Liver (tissue), 8 donors: ENCODE measurements at regions not wholly inside any gene's neighbourhood (a gene's known extent, or its start where the extent isn't known, plus 50 kb on each side); places are given as distances from the start of the nearest gene placed in this dataset.

ENCODE experiments used
- DNase-seq: peaks from one replicate; pipeline ENCODE4 v3.0.0-alpha.2; 2017; ENCODE audit warnings: low spot score
- H3K27ac ChIP-seq, 2 donors: one replicate each; pipeline ENCODE4 v1.7.0; 2013; ENCODE audit warnings: inconsistent platforms in 2 of 2, low read length in 2 of 2, control low read depth in 1 of 2, low read depth in 1 of 2, mild to moderate bottlenecking in 1 of 2
- H3K27me3 ChIP-seq, 4 donors: one replicate each; pipeline versions ENCODE4 v1.6.1 to v1.7.0; 2013; ENCODE audit warnings: low read length in 3 of 4, inconsistent platforms in 1 of 4, mild to moderate bottlenecking in 1 of 4, moderate library complexity in 1 of 4; ENCODE audit not compliant: control insufficient read depth in 4 of 4, insufficient read depth in 4 of 4
- H3K36me3 ChIP-seq, 4 donors: one replicate each; pipeline versions ENCODE4 v1.6.1 to v1.7.0; 2013; ENCODE audit warnings: low read length in 3 of 4, mild to moderate bottlenecking in 3 of 4, low read depth in 1 of 4, moderate library complexity in 1 of 4; ENCODE audit not compliant: control insufficient read depth in 4 of 4, insufficient read depth in 3 of 4
- H3K4me1 ChIP-seq, 4 donors: one replicate each; pipeline versions ENCODE4 v1.6.1 to v1.7.0; 2013; ENCODE audit warnings: low read length in 3 of 4, mild to moderate bottlenecking in 3 of 4, moderate library complexity in 1 of 4; ENCODE audit not compliant: control insufficient read depth in 4 of 4, insufficient read depth in 4 of 4
- H3K4me3 ChIP-seq, 3 donors: one replicate each; pipeline versions ENCODE4 v1.6.1 to v1.7.0; 2013; ENCODE audit warnings: low read length in 3 of 3, control low read depth in 1 of 3, low read depth in 1 of 3, mild to moderate bottlenecking in 1 of 3
- H3K9ac ChIP-seq, 2 donors: one replicate each; pipeline ENCODE4 v1.7.0; 2013; ENCODE audit warnings: low read length in 2 of 2, mild to moderate bottlenecking in 2 of 2, moderate library complexity in 2 of 2, control low read depth in 1 of 2, low read depth in 1 of 2
- H3K9me3 ChIP-seq, 4 donors: one replicate each; pipeline versions ENCODE4 v1.6.1 to v1.7.0; 2013; ENCODE audit warnings: low read length in 3 of 4; ENCODE audit not compliant: control insufficient read depth in 4 of 4
- FOXA1 ChIP-seq: IDR thresholded peaks from 2 replicates; pipeline ENCODE4 v1.6.1; 2016; ENCODE audit warnings: antibody characterized with exemption
- FOXA2 ChIP-seq: IDR thresholded peaks from 2 replicates; pipeline ENCODE4 v1.6.1; 2016; ENCODE audit warnings: antibody characterized with exemption
- HNF4A ChIP-seq, 2 donors: conservative IDR thresholded peaks; 2 replicates each; pipeline ENCODE4 v1.6.1; 2016; ENCODE audit warnings: antibody characterized with exemption in 2 of 2, mild to moderate bottlenecking in 2 of 2
- HNF4G ChIP-seq: IDR thresholded peaks from 2 replicates; pipeline ENCODE4 v1.6.1; 2016; ENCODE audit warnings: antibody characterized with exemption
- JUND ChIP-seq, 2 donors: IDR thresholded peaks; 2 replicates each; pipeline ENCODE4 v1.6.1; 2016; ENCODE audit warnings: antibody characterized with exemption in 2 of 2
- RAD21 ChIP-seq, 2 donors: IDR thresholded peaks; 2 replicates each; pipeline ENCODE4 v1.6.1; 2016; ENCODE audit warnings: antibody characterized with exemption in 2 of 2, mild to moderate bottlenecking in 2 of 2
- RXRA ChIP-seq, 2 donors: IDR thresholded peaks; 2 replicates each; pipeline ENCODE4 v1.6.1; 2017 to 2018; ENCODE audit warnings: antibody characterized with exemption in 2 of 2, mild to moderate bottlenecking in 1 of 2
- SP1 ChIP-seq: IDR thresholded peaks from 2 replicates; pipeline ENCODE4 v1.6.1; 2018; ENCODE audit warnings: antibody characterized with exemption, mild to moderate bottlenecking
- YY1 ChIP-seq: IDR thresholded peaks from 2 replicates; pipeline ENCODE4 v1.6.1; 2016; ENCODE audit warnings: antibody characterized with exemption, mild to moderate bottlenecking
- WGBS: extraction: QIAGEN DNeasy Blood & Tissue Kit; methylation state at CpG from one replicate; pipeline ENCODE4 v1.1.7; 2013; 5-methylcytosine and 5-hydroxymethylcytosine counted together
- TF ChIP-seq, protein P1 (sequence below): IDR thresholded peaks from 2 replicates; pipeline ENCODE4 v1.6.1; 2016; ENCODE audit warnings: antibody characterized with exemption, mild to moderate bottlenecking
- TF ChIP-seq, protein P2 (sequence below): fragments of 150-350 bp; IDR thresholded peaks from 2 replicates; pipeline ENCODE4 v1.5.1; 2017; ENCODE audit warnings: improper control_type of control experiment, low read depth, low read length; ENCODE audit not compliant: missing input control
- TF ChIP-seq, protein P3 (sequence below): IDR thresholded peaks from 2 replicates; pipeline ENCODE4 v1.6.1; 2016; ENCODE audit warnings: antibody characterized with exemption
- donor health status: healthy.
- donor health status: healthy.
- donor health status: healthy.
- donor health status: healthy.
- donor health status: healthy.

DNA sequence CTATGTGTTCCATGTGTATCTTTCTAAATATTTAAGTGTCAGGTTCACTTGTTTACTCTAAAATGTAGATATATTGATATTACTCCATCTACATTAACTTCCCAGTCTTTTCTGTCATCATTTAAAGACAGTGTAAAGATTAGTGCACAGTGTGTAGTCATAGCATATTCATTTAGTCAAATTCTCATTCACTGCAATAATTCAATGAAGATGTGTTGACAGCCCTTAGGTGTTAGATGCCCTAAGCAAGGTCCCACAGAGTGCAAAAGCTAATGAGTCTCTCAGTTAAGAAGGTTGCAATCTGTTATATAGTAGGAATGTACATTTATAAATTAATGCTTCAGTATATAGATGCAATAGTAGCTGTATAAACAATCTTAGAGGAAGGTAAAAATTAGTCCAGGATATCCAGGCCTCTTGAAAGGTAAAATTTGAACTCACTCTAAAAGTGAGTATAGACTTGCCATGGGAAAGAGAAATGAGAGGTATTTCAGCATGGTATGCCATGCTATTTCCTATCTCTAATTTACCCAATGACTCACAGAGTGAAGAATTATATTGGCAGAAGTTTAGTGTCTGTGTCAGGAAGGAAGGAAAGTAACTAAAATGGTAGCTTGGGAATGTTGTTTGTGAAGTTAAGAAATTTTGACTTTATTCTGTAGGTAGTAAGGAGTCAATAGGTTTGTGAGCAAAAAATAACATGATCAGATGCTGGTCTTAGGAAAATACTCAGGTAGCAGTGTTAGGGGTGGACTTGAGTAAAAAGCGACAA is 969.9 kb upstream of the CITED2 start:
- H3K36me3 ChIP-seq: no peaks in the 10 kb centered on the region
- peak in 1 of 2 donors; percentile 24 for TF ChIP-seq JUND (IDR thresholded peaks at IDR 0.05)
- TF ChIP-seq HNF4A (conservative IDR thresholded peaks at IDR 0.05): no peak

DNA sequence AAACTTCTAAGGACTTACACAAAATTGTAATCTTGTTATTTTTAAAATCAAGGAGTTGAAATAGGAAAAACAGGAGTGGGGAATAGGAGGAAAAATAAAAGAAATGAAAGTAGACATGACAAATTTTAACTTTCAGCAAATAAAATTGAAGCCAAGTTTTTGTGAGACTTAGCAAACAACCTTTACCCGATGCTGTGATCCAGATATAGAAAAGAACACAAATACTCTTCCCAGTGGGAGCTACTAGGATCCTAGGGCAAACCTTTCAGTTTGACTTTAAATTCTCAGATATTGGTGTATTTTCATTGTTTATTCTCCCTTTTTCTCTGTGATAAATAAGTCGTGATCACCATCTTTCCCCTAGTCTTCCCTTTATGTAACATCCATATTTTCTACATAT is 968.7 kb upstream of the CITED2 start:
- peak; percentile 47 for TF ChIP-seq HNF4G
- peak; percentile 38 for TF ChIP-seq FOXA2
- peak; percentile 71 for TF ChIP-seq YY1
- TF ChIP-seq RAD21 (IDR thresholded peaks at IDR 0.05): peak in 1 of 2 donors; percentile 54
- TF ChIP-seq, protein P1, sequence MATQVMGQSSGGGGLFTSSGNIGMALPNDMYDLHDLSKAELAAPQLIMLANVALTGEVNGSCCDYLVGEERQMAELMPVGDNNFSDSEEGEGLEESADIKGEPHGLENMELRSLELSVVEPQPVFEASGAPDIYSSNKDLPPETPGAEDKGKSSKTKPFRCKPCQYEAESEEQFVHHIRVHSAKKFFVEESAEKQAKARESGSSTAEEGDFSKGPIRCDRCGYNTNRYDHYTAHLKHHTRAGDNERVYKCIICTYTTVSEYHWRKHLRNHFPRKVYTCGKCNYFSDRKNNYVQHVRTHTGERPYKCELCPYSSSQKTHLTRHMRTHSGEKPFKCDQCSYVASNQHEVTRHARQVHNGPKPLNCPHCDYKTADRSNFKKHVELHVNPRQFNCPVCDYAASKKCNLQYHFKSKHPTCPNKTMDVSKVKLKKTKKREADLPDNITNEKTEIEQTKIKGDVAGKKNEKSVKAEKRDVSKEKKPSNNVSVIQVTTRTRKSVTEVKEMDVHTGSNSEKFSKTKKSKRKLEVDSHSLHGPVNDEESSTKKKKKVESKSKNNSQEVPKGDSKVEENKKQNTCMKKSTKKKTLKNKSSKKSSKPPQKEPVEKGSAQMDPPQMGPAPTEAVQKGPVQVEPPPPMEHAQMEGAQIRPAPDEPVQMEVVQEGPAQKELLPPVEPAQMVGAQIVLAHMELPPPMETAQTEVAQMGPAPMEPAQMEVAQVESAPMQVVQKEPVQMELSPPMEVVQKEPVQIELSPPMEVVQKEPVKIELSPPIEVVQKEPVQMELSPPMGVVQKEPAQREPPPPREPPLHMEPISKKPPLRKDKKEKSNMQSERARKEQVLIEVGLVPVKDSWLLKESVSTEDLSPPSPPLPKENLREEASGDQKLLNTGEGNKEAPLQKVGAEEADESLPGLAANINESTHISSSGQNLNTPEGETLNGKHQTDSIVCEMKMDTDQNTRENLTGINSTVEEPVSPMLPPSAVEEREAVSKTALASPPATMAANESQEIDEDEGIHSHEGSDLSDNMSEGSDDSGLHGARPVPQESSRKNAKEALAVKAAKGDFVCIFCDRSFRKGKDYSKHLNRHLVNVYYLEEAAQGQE: no peak
- TF ChIP-seq HNF4A (conservative IDR thresholded peaks at IDR 0.05): peak; percentile 68 to 79
- TF ChIP-seq SP1: peak; percentile 64
- no peak for TF ChIP-seq FOXA1
- peak in 1 of 2 donors; percentile 30 for TF ChIP-seq RXRA (IDR thresholded peaks at IDR 0.05)
- Histone ChIP-seq H3K9me3 (peaks cover 3 to 7% (median 4%) of the 10 kb centered on the region in 4 donors), H3K36me3 (no peaks in the 10 kb centered on the region), H3K4me3 (peak overlapping the region in 1 of 3 donors; percentile 27), H3K9ac (peak overlapping the region in 1 of 2 donors; percentile 58), H3K27ac (peak overlapping the region; percentile 43 to 61), H3K27me3 (no peaks in the 10 kb centered on the region), H3K4me1 (peaks cover 0 to 22% (median 4%) of the 10 kb centered on the region in 4 donors)
- 36% methylated on average over 2 of the region's 2 CpGs for WGBS
- DNase-seq: no peak

More for the DNA sequence above, 969.9 kb upstream of the CITED2 start:
- H3K9me3 ChIP-seq: peaks cover 3 to 7% (median 4%) of the 10 kb centered on the region in 4 donors
- WGBS: 97% methylated on average over 1 of the region's 1 CpG
- no peak overlapping the region for H3K4me3 ChIP-seq
- no peak for DNase-seq
- H3K27me3 ChIP-seq: no peaks in the 10 kb centered on the region
- no peak overlapping the region for H3K9ac ChIP-seq
- H3K27ac ChIP-seq: no peak overlapping the region
- H3K4me1 ChIP-seq: peaks cover 0 to 22% (median 4%) of the 10 kb centered on the region in 4 donors

DNA sequence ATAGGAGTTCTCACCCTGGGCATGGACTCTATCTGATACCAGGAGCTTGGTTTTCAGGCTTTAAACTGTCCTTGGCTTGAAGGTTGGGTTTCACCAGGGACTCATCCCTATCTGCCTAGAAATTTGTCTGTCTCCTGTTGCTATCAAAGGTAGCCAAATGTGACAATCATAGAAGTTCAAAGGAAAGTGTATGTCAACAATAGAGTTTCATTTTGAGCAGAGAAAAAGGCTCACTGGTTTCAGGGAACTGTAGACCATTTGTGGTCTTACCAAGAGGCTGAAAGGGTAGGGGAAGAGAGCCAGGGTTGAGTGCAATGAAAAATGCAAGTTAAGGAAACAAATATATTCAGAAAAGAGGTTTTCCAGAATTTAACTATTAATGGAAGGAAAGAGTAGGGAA is 966.8 kb upstream of the CITED2 start:
- Histone ChIP-seq H3K4me1 (peaks cover 0 to 22% (median 4%) of the 10 kb centered on the region in 4 donors), H3K27ac (peak overlapping the region in 1 of 2 donors; percentile 9), H3K36me3 (no peaks in the 10 kb centered on the region), H3K9me3 (peaks cover 3 to 7% (median 4%) of the 10 kb centered on the region in 4 donors), H3K4me3 (no peak overlapping the region), H3K9ac (no peak overlapping the region), H3K27me3 (no peaks in the 10 kb centered on the region)
- DNase-seq: no peak
- TF ChIP-seq, protein P2, sequence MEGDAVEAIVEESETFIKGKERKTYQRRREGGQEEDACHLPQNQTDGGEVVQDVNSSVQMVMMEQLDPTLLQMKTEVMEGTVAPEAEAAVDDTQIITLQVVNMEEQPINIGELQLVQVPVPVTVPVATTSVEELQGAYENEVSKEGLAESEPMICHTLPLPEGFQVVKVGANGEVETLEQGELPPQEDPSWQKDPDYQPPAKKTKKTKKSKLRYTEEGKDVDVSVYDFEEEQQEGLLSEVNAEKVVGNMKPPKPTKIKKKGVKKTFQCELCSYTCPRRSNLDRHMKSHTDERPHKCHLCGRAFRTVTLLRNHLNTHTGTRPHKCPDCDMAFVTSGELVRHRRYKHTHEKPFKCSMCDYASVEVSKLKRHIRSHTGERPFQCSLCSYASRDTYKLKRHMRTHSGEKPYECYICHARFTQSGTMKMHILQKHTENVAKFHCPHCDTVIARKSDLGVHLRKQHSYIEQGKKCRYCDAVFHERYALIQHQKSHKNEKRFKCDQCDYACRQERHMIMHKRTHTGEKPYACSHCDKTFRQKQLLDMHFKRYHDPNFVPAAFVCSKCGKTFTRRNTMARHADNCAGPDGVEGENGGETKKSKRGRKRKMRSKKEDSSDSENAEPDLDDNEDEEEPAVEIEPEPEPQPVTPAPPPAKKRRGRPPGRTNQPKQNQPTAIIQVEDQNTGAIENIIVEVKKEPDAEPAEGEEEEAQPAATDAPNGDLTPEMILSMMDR: no peak
- TF ChIP-seq RAD21 (IDR thresholded peaks at IDR 0.05): peak in 1 of 2 donors; percentile 24
- TF ChIP-seq FOXA1: no peak
- TF ChIP-seq FOXA2: peak; percentile 16
- TF ChIP-seq, protein P3, sequence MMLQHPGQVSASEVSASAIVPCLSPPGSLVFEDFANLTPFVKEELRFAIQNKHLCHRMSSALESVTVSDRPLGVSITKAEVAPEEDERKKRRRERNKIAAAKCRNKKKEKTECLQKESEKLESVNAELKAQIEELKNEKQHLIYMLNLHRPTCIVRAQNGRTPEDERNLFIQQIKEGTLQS: no peak
- no peak for TF ChIP-seq HNF4G
